Right lobe of liver (tissue), 6 donors: ENCODE measurements at regions not wholly inside any gene's neighbourhood (a gene's known extent, or its start where the extent isn't known, plus 50 kb on each side); places are given as distances from the start of the nearest gene placed in this dataset.

Experiments used
- ATAC-seq, 4 donors: fragments of 200-7000 bp; cut with Tn5 transposase; one replicate each; pipeline ENCODE4 v1.9.1; 2020; ENCODE audit warnings: mild to moderate bottlenecking in 4 of 4, moderate library complexity in 4 of 4
- DNase-seq, 3 donors: peaks; one replicate each; pipeline ENCODE4 v3.0.0-alpha.2; 2020
- H3K27ac ChIP-seq, 3 donors: fragments of 200-600 bp; one replicate each; pipeline ENCODE4 v1.8.0; 2022
- H3K27me3 ChIP-seq, 2 donors: fragments of 200-600 bp; one replicate each; pipeline ENCODE4 v1.8.0; 2022
- H3K36me3 ChIP-seq, 4 donors: fragments of 200-600 bp; sonication (generic) in 1 of 4; one replicate each; pipeline versions ENCODE4 v1.5.1 to v1.8.0; 2017 to 2022; ENCODE audit warnings: control low read depth in 1 of 4
- H3K4me1 ChIP-seq, 4 donors: fragments of 200-600 bp; sonication (generic) in 1 of 4; one replicate each; pipeline versions ENCODE4 v1.5.1 to v1.8.0; 2017 to 2022; ENCODE audit warnings: control low read depth in 1 of 4
- H3K4me3 ChIP-seq, 3 donors: fragments of 200-600 bp; one replicate each; pipeline ENCODE4 v1.8.0; 2022
- H3K9me3 ChIP-seq, 4 donors: fragments of 200-600 bp; sonication (generic) in 1 of 4; one replicate each; pipeline versions ENCODE4 v1.5.1 to v1.8.0; 2017 to 2022; ENCODE audit warnings: control low read depth in 1 of 4
- CTCF ChIP-seq, 4 donors: fragments of 200-600 bp in 3 of 4; fragments of 450-650 bp in 1 of 4; IDR thresholded peaks; one replicate each; pipeline versions ENCODE4 v1.5.1 to v1.8.0; 2016 to 2022; ENCODE audit warnings: antibody characterized with exemption in 4 of 4, mild to moderate bottlenecking in 2 of 4
- POLR2A ChIP-seq: fragments of 450-650 bp; IDR thresholded peaks from one replicate; pipeline ENCODE4 v1.6.1; 2017; ENCODE audit warnings: antibody characterized with exemption, mild to moderate bottlenecking
- WGBS: methylation state at CpG from one replicate; pipeline ENCODE4 v1.1.6; 2018; ENCODE audit warnings: low coverage, low lambda C conversion rate; ENCODE audit not compliant: insufficient coverage; ENCODE audit errors: missing lambda C conversion rate; 5-methylcytosine and 5-hydroxymethylcytosine counted together
- intact Hi-C, 2 donors: fragments of 100-400 bp; cut with DNase I; formaldehyde crosslinking; loops; one replicate each; pipeline versions ENCODE4 v1.11.2 to v1.14.1; 2022
- donor health status: DM: no; HTN: yes; CAD: no.
- donor health status: DM: no; HTN: no; CAD: no.
- donor health status: DM: no; HTN: no; CAD: no.
- donor health status: DM: no; HTN: yes; CAD: no.
- donor health status: DM: no; HTN: yes; CAD: no.

DNA sequence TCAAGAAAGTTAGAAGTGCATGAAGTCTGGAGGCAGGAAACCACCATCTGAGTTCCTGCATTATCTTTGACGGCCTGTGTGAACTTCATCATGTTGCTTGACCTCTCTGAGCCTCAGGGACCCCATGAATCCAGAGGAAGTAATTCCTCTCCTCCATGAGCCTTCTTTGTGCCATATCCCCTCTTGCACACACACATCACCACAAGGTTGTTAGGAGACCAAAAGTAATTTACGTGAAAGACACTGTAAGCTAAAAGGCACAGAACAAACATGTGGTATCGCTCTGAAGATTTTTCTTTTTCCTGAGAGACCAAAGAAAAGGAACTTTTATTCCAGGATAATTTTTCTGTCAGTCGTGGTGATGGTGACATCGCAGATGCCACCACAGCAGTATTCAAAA, 55.9 kb upstream of the BCL6 start:
- no peak overlapping the region for H3K4me3 ChIP-seq
- WGBS, result 69% methylated on average over 5 of the region's 5 CpGs
- TF ChIP-seq CTCF (IDR thresholded peaks at IDR 0.05) (no peak), POLR2A (no peak)
- H3K4me1 ChIP-seq, result peaks cover 0 to 14% (median 2%) of the 10 kb centered on the region in 4 donors
- H3K36me3 ChIP-seq, result no peaks in the 10 kb centered on the region
- ATAC-seq (no peak), DNase-seq (no peak)
- no peak overlapping the region for H3K27ac ChIP-seq
- no peaks in the 10 kb centered on the region for H3K9me3 ChIP-seq
- H3K27me3 ChIP-seq, result no peaks in the 10 kb centered on the region
- intact Hi-C loops, result loop anchor here in 1 of 2 donors (10.0 kb wide), 1 partner anchor 154 kb away; no protein-coding TSS in a partner anchor

GRCh38 chr3:187802203-187802927, 57.1 kb upstream of the BCL6 start:
- H3K36me3 ChIP-seq, result no peaks in the 10 kb centered on the region
- no peak for TF ChIP-seq CTCF (IDR thresholded peaks at IDR 0.05)
- no peak for TF ChIP-seq POLR2A
- no peak overlapping the region for H3K27ac ChIP-seq
- H3K4me1 ChIP-seq, result peaks cover 0 to 13% (median 2%) of the 10 kb centered on the region in 4 donors
- H3K4me3 ChIP-seq, result no peak overlapping the region
- DNase-seq (no peak), ATAC-seq (no peak)
- H3K27me3 ChIP-seq, result no peaks in the 10 kb centered on the region
- WGBS, result 89% methylated on average over 6 of the region's 7 CpGs
- intact Hi-C loops, result loop anchor here in 1 of 2 donors (10.0 kb wide), 1 partner anchor 152 kb away; no protein-coding TSS in a partner anchor
- H3K9me3 ChIP-seq, result no peaks in the 10 kb centered on the region

- ATAC-seq, result no peak
- intact Hi-C loops, result loop anchor here in 1 of 2 donors (10.0 kb wide), 1 partner anchor 152 kb away; no protein-coding TSS in a partner anchor
- Histone ChIP-seq H3K9me3 (no peaks in the 10 kb centered on the region), H3K27ac (no peak overlapping the region), H3K27me3 (no peaks in the 10 kb centered on the region), H3K36me3 (no peaks in the 10 kb centered on the region), H3K4me1 (peaks cover 0 to 13% (median 2%) of the 10 kb centered on the region in 4 donors), H3K4me3 (no peak overlapping the region)
- TF ChIP-seq POLR2A (no peak), CTCF (IDR thresholded peaks at IDR 0.05) (no peak)
- WGBS, result 75% methylated on average over 8 of the region's 9 CpGs
- no peak for DNase-seq
Measured at GRCh38 chr3:187802928-187803259, 57.6 kb upstream of the BCL6 start.

DNA sequence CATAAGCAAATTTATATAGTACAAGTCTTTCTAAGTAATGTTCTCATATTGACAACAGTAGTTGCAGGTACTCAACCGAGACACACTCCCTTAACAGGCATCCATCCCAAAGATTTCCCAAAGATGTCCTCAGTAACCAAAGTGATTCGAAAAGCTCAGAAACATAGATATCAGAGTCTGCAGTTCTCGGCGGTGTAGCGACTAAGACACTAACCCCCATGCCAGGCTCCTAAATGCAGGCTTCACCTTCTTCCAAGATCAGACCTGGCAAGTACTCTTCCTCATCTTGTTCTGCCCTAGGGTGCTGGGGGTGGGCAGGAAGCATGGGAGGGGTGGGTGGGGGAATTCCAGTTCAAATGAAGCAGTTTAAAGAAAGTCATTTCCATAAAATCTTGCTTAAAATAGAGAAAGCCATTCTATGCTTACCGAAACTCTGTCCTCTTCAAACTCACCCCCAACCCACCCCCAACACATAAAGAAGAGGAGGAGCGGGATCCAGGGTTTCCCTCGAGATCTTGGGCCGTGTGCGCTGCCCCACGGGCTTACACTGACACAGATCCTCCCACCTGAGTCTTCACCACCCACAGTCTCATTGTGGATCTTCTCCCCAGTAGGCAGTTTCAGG, 59.0 kb upstream of the BCL6 start:
- WGBS, result 91% methylated on average over 10 of the region's 11 CpGs

More for the DNA sequence above, 59.0 kb upstream of the BCL6 start:
- H3K9me3 ChIP-seq, result no peaks in the 10 kb centered on the region
- H3K27ac ChIP-seq, result no peak overlapping the region
- no peaks in the 10 kb centered on the region for H3K36me3 ChIP-seq
- no peak overlapping the region for H3K4me3 ChIP-seq
- H3K4me1 ChIP-seq, result peaks cover 0 to 24% (median 1%) of the 10 kb centered on the region in 4 donors
- intact Hi-C loops, result loop anchor here in 1 of 2 donors (10.0 kb wide), 1 partner anchor 151 kb away; no protein-coding TSS in a partner anchor
- no peak for ATAC-seq
- no peaks in the 10 kb centered on the region for H3K27me3 ChIP-seq
- no peak for TF ChIP-seq CTCF (IDR thresholded peaks at IDR 0.05)
- no peak for TF ChIP-seq POLR2A
- no peak for DNase-seq
